Keratinocyte (primary cell): ENCODE measurements at regions not wholly inside any gene's neighbourhood (a gene's known extent, or its start where the extent isn't known, plus 50 kb on each side); places are given as distances from the start of the nearest gene placed in this dataset.

Experiments used
- DNase-seq: peaks from one replicate; pipeline ENCODE4 v3.0.0-alpha.2; 2011; ENCODE audit warnings: low read depth, missing footprints, low spot score
- FAIRE-seq: peaks from 2 replicates; lab custom pipeline; 2011; peaks lifted over from hg19 to GRCh38; lab: Jason Lieb, UNC
- H2AFZ ChIP-seq: 2 replicates; pipeline ENCODE4 v1.6.0; 2012; ENCODE audit warnings: low read length, control low read depth, inconsistent platforms; ENCODE audit not compliant: control insufficient read depth
- H3K27ac ChIP-seq: 2 replicates; pipeline ENCODE4 v1.5.1; 2011; ENCODE audit warnings: low read length; ENCODE audit not compliant: control insufficient read depth, insufficient read depth
- H3K27me3 ChIP-seq: 3 replicates; pipeline ENCODE4 v1.6.0; 2011; ENCODE audit warnings: low read length; ENCODE audit not compliant: control insufficient read depth, insufficient read depth; ENCODE audit errors: extremely low read depth
- H3K36me3 ChIP-seq, 2 experiments: 2 replicates in 1 of 2; 3 replicates in 1 of 2; pipeline ENCODE4 v1.5.1; 2011; ENCODE audit warnings: low read length in 2 of 2, mild to moderate bottlenecking in 1 of 2; ENCODE audit not compliant: control insufficient read depth in 2 of 2, insufficient read depth in 2 of 2; ENCODE audit errors: extremely low read depth in 1 of 2
- H3K4me1 ChIP-seq: 3 replicates; pipeline ENCODE4 v1.5.1; 2011; ENCODE audit warnings: low read length; ENCODE audit not compliant: control insufficient read depth, insufficient read depth; ENCODE audit errors: extremely low read depth
- H3K4me2 ChIP-seq: 3 replicates; pipeline ENCODE4 v1.6.0; 2011; ENCODE audit warnings: low read depth, low read length; ENCODE audit not compliant: control insufficient read depth, insufficient read depth; ENCODE audit errors: extremely low read depth
- H3K4me3 ChIP-seq, 3 experiments: fragments of 200-600 bp in 1 of 3; sonication (generic) in 1 of 3; 2 replicates in 2 of 3; 3 replicates in 1 of 3; pipeline ENCODE4 v1.5.1; 2011 to 2016; ENCODE audit warnings: low read length in 3 of 3, mild to moderate bottlenecking in 3 of 3, control low read depth in 2 of 3, inconsistent platforms in 1 of 3, low read depth in 1 of 3, mixed read lengths in 1 of 3, mixed run types in 1 of 3, moderate library complexity in 1 of 3; ENCODE audit not compliant: control insufficient read depth in 2 of 3, insufficient read depth in 2 of 3; ENCODE audit errors: extremely low read depth in 1 of 3
- H3K79me2 ChIP-seq: 2 replicates; pipeline ENCODE4 v1.6.0; 2012; ENCODE audit warnings: low read length; ENCODE audit not compliant: control insufficient read depth, insufficient read depth
- H3K9ac ChIP-seq: 3 replicates; pipeline ENCODE4 v1.6.0; 2011; ENCODE audit warnings: low read length; ENCODE audit not compliant: control insufficient read depth, insufficient read depth; ENCODE audit errors: extremely low read depth
- H3K9me1 ChIP-seq: 3 replicates; pipeline ENCODE4 v1.6.0; 2011; ENCODE audit warnings: low read length; ENCODE audit not compliant: control insufficient read depth, insufficient read depth; ENCODE audit errors: extremely low read depth
- H3K9me3 ChIP-seq: 2 replicates; pipeline ENCODE4 v1.5.1; 2012; ENCODE audit warnings: low read depth, low read length; ENCODE audit not compliant: control insufficient read depth
- H4K20me1 ChIP-seq: 3 replicates; pipeline ENCODE4 v1.6.0; 2011; ENCODE audit warnings: low read length; ENCODE audit not compliant: control insufficient read depth, insufficient read depth; ENCODE audit errors: extremely low read depth
- EZH2 ChIP-seq: IDR thresholded peaks from one replicate; pipeline ENCODE4 v1.6.1; 2012; ENCODE audit warnings: inconsistent platforms, mild to moderate bottlenecking, low read length, moderate library complexity
- dilution Hi-C: fragments of 300-500 bp; cut with MboI; formaldehyde crosslinking; loops from one replicate; pipeline ENCODE4 v1.7.0; 2020; ENCODE audit warnings: low sequenced_read_pairs; ENCODE audit not compliant: extremely low pct_ligation_motif_present
- TF ChIP-seq, protein P1 (sequence below), 3 experiments: IDR thresholded peaks in 1 of 3; conservative IDR thresholded peaks in 1 of 3; optimal IDR thresholded peaks in 1 of 3; 2 replicates in 2 of 3; 3 replicates in 1 of 3; pipeline versions ENCODE3 to v1.5.1; 2011; ENCODE audit warnings: low read length in 3 of 3, mild to moderate bottlenecking in 3 of 3, moderate library complexity in 2 of 3, control low read depth in 1 of 3, inconsistent platforms in 1 of 3; ENCODE audit not compliant: insufficient read depth in 2 of 3; ENCODE audit errors: extremely low read depth in 1 of 3

DNA sequence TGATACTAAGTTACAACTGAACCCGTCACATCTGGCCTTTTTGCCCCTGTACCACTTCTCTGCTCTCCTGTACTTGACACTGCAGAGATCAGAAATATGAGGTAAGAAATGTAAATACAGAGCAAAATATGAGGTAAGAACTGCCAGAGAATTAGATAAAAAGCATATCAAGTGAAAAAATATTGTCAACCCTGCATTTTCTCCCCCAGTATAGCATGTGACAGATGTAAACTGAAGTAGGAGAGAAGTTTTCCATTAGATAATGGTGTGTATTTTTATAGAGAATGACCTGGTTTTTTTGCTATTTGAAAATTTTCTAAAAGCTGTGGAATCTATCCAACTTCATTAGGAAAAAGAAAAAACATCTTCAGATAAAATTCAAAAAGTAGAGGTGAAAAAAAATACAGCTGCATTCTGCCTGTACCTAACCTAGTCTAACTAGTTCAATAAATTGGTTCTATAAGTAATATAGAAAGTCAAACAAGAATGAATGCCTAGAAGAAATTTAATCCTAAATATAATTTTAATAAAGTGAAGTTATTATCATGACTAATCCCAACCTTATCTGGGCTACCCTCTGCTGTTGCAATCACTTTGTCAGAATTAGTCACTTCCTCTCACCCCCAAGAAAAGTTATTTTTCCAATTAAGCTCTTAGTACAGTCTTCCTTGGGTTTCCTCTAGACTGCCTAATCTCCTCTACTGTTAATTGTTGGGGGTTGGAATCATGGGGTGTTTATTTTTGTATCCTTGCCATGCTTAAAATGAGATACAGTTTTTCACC lies 210.0 kb downstream of the RASSF9 start:
- Histone ChIP-seq H3K9ac (no peak overlapping the region), H4K20me1 (no peaks in the 10 kb centered on the region), H3K9me3 (no peaks in the 10 kb centered on the region), H3K27me3 (no peaks in the 10 kb centered on the region), H3K27ac (peak overlapping the region; percentile 61), H3K4me2 (peak overlapping the region; percentile 60), H3K36me3 (no peaks in the 10 kb centered on the region), H2AFZ (no peak overlapping the region), H3K4me3 (peak overlapping the region in 1 of 3 experiments; percentile 29), H3K4me1 (peaks cover 30% of the 10 kb centered on the region), H3K79me2 (no peaks in the 10 kb centered on the region), H3K9me1 (no peaks in the 10 kb centered on the region)
- TF ChIP-seq EZH2 = no peak
- TF ChIP-seq, protein P1, sequence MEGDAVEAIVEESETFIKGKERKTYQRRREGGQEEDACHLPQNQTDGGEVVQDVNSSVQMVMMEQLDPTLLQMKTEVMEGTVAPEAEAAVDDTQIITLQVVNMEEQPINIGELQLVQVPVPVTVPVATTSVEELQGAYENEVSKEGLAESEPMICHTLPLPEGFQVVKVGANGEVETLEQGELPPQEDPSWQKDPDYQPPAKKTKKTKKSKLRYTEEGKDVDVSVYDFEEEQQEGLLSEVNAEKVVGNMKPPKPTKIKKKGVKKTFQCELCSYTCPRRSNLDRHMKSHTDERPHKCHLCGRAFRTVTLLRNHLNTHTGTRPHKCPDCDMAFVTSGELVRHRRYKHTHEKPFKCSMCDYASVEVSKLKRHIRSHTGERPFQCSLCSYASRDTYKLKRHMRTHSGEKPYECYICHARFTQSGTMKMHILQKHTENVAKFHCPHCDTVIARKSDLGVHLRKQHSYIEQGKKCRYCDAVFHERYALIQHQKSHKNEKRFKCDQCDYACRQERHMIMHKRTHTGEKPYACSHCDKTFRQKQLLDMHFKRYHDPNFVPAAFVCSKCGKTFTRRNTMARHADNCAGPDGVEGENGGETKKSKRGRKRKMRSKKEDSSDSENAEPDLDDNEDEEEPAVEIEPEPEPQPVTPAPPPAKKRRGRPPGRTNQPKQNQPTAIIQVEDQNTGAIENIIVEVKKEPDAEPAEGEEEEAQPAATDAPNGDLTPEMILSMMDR (optimal IDR thresholded peaks at IDR 0.05 in 1 of 3, IDR thresholded peaks at IDR 0.05 in 1 of 3, conservative IDR thresholded peaks at IDR 0.05 in 1 of 3; ENCODE audit: extremely low read depth in 1 of 3, insufficient read depth in 2 of 3, low read length in 3 of 3) = no peak
- dilution Hi-C loops = no loop called here
- FAIRE-seq = peak; percentile 76
- no peak for DNase-seq

DNA sequence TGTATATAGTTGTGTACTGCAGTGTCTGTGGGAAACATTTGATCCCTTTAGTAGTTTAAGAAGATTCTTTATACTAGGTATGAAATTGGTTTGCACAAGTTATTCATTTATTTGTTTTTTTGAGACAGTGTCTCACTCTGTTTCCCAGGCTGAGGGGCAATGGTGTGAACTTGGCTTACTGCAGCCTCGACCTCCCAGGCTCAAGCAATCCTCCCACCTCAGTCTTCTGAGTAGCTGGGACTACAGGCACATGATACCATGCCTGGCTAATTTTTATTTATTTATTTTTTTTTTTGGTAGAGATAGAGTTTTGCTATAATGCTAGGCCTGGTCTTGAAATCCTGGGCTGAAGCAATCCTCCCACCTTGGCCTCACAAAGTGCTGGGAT lies 209.4 kb downstream of the RASSF9 start:
- H3K9me3 ChIP-seq = no peaks in the 10 kb centered on the region
- peaks cover 29% of the 10 kb centered on the region for H3K4me1 ChIP-seq
- TF ChIP-seq, protein P1 (optimal IDR thresholded peaks at IDR 0.05 in 1 of 3, IDR thresholded peaks at IDR 0.05 in 1 of 3, conservative IDR thresholded peaks at IDR 0.05 in 1 of 3; ENCODE audit: extremely low read depth in 1 of 3, insufficient read depth in 2 of 3, low read length in 3 of 3) = no peak
- no peak for TF ChIP-seq EZH2
- H3K4me2 ChIP-seq = peak overlapping the region; percentile 60
- H2AFZ ChIP-seq = no peak overlapping the region
- no peaks in the 10 kb centered on the region for H4K20me1 ChIP-seq
- H3K27ac ChIP-seq = peak overlapping the region; percentile 44
- H3K27me3 ChIP-seq = no peaks in the 10 kb centered on the region
- dilution Hi-C loops = no loop called here
- no peaks in the 10 kb centered on the region for H3K36me3 ChIP-seq
- no peak for DNase-seq
- no peaks in the 10 kb centered on the region for H3K79me2 ChIP-seq
- no peak overlapping the region for H3K9ac ChIP-seq
- no peak for FAIRE-seq
- no peaks in the 10 kb centered on the region for H3K9me1 ChIP-seq
- peak overlapping the region in 1 of 3 experiments; percentile 29 for H3K4me3 ChIP-seq
